GM18858 (cell line): ENCODE measurements at regions not wholly inside any gene's neighbourhood (a gene's known extent, or its start where the extent isn't known, plus 50 kb on each side); places are given as distances from the start of the nearest gene placed in this dataset.
"Not testable (repeated sequence)": the region's sequence is repeated elsewhere in the genome, so short reads cannot be mapped to it uniquely, and the experiment has no call there.

Source experiments
- ATAC-seq: cut with Tn5 transposase; IDR thresholded peaks from one replicate; pipeline ENCODE4 v1.9.1; 2021; ENCODE audit not compliant: unreplicated experiment

DNA sequence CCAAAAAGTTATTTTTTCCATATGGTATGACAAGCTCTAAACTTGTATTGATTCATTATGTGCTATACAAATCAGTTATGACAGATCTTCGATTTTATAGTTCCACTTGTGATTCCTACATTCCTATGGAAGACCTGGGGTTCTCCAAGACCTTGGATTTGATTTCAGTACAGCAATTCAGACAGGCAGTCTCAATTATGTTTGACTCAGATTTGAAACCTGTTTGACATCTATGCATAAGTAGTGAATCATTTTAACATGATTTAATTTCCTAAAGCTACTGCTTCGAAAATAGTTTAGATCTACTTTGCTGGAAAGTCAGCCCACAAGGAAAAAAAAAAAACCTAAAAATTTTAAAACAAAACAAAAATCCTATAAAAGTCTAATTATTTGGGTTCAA, 820.4 kb downstream of the LUZP2 start:
- ATAC-seq, result no peak

DNA sequence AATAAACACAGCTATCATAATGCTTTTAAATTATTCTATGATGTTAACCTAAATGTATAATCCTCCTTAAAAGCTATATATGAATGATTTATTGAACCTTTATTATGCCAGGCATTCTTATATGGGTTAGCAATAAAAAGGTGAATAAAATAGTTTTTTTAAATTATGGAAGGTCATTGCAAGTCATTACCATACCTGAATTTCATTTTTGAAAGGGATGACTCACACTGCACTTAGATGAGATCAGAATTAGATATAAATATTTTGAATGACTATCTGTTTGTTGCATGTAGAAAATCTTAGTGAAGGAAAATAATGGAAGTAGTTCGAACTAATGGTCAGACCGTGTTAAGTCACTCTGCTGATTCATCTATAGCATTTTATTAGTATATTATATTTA, 822.3 kb downstream of the LUZP2 start:
- no peak for ATAC-seq

DNA sequence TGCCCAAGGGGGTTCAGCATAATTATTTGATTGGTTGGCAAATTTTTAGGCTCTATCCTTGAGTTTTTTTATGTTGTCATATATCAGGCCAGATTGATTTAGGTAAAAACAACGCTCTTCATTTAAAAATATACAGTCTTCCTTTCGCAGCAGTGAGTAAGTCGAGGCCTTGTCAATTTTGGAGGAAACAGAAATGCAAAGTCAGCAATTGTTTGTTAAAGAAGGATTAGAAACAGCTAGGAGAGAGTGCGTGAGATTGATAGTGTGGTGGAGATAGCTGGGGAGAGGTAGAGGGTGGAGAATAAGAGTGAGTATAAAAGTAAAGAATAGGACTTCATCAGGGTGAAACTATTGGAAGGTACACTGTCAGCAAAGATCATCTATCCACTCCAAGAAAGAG, 830.8 kb downstream of the LUZP2 start:
- no peak for ATAC-seq

DNA sequence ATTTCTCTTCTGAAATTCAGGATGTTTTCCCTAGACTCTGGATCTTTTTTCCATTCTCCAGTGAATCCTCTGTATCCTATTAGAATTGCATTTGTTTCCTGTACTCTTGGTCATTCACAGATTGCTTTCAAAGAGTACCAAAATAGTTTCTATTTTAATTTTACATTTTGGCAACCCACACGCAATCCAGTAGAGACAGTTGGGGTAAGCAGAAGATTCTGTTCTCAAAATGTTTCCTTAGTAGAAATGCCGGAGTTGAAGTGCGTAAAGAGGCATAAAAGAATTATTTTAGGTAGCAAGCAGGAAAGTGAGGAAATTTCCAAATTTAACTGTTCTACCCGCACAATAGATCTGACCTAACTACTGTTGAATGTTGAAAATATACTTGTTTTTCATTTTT, 842.4 kb downstream of the LUZP2 start:
- no peak for ATAC-seq

DNA sequence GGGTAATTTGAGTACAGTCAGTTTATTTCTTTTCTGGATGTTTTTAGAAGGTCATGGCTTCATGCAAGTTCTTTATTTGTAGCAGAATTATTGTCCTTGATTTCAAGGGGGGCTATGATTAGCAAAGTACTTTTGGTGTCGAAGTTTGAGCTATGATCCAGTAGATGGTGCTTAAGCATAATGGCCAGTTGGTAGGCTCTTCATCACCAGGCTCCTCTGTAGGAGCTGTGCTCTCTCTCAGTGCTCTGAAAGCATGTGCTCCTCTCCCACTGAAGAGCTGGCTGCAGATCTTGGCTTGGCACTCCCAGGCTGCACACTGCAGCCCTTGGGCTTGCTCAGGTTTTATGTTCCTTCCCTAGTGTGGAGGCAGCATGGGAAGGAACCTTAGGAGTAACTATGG, 852.7 kb downstream of the LUZP2 start:
- ATAC-seq, result no peak

DNA sequence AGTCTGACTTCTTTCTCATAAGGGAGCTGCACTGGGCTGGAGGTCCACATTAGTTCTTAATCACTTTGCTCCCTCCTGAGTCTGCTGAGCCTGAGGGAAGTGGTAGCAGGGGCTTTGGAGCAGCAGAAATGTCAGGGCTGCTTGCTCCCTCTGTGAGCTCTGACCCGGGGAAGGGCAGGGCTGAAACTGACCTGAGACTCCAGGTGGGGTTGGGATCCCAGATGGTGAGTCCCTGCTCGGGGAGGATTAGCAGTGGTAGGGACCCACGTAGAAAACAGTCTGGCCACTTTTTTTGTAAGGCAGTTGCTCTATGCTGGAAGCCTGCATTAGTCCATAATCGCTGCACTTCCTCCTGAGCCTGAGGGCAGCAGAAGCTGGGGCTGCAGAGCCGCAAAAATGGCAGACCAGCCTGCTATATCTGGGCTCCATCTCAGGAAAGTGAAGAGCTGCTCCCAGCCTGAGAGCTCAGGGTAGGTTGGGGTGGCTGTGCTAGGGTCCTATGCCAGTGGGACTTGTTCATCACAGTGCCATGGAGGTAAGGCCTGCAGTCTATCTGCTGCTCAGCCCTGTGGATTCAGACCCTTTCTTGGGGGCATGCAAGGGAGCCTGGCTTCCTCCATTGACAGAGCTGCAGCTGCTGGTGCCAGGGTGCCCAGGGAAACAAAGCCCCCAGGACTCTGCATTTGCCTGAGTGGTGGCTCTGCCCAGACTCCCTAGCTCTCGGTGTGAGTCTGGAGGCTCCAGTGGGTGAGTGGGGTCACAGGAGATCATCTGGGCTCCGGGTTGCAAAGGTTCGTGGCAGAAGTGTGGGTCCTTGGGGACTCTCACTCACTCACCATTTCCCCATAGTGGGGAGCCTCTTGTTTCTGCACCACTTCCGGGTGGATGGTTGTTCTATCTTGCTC, 854.3 kb downstream of the LUZP2 start:
- ATAC-seq, result no peak

DNA sequence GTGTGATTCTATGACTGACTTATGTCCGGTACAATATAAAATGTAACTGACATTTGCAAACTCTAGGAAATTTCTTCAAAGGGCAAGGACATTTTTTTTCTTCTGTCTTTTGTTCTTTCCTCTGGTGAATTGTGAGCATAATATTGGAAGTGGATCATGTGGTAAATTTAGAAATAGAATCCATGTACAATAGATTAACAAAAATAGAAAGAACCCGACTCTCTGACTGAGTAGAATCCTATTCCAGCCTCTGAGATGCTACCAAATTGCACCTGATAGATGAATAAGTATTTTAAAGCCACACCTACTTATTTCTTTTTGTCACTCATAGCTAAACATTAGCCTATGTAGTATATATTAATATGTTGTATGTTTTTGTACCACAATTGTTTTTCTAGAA, 860.3 kb downstream of the LUZP2 start:
- ATAC-seq, result no peak

DNA sequence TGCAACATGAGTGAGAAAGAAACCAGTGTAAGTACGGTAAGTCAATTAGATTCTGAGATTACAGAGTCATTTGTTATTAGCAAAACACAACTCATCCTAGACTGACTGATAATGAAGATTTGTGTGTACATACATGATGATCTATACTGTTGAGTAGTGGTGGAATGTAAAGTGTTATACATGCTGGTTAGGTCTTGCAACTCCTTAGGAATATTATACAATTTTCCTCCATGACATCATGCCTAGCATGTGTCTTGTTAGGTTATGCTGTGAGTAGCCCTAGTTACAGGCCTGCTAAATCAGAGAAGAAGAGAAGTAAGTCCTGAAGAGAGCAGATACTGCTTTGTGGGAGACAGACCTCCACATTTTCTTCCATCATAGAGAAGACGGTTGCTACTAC, 880.6 kb downstream of the LUZP2 start:
- ATAC-seq, result no peak

DNA sequence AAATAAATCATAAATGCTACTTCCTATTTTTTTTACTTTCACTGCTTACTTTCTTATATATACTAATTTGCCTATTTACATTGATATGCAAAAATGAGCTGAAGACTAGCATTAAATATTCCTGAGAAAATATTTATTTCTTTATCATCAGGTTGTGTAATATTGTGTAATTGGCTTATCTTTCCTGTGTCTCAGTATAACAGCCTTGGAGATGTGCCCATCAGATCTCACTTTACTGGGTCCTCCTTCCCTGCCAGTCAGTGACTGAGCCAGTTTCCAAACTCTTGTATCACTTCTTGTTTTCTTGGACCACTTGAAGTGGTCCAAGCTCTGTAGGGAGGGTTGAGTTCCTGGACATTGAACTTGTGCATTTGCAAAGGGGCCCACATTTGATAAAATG, 900.0 kb downstream of the LUZP2 start:
- no peak for ATAC-seq

DNA sequence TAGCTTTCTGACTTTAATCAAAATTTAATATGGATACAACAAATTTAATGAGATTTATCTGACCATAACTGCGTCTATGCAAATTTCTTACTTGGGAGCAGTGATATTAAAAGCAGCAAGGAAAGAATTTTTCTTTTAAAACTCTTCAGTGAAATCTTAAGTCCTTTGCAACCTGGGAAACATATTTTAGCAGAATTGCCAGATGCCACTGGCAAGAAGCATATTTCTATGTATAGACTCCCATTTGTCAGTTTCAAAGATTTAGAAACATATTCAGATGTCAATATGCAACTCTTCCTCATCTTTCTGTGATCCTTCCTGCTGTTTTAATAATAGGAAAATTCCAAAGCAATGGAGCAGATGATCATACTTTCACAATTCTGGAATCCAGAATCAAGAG, 911.3 kb downstream of the LUZP2 start:
- no peak for ATAC-seq

DNA sequence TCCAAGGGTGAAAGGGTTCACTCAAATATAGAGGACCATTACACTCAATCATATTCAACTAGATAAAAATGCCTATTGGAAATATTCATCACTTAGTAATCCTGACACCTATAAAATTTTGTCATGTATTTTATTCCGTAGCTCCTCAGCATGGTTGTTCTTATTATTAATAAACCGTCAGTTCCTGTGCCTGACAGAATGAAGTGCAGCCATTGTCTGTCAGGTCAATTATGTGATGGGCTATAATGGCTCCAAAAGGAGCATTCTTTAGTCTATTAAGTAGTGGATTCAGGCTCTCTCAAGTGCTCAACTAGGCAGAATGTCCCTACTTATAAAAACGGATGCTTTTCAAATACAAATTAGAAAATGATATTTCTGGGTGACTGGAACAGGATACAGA, 916.1 kb upstream of the ANO3 start:
- ATAC-seq, result no peak

DNA sequence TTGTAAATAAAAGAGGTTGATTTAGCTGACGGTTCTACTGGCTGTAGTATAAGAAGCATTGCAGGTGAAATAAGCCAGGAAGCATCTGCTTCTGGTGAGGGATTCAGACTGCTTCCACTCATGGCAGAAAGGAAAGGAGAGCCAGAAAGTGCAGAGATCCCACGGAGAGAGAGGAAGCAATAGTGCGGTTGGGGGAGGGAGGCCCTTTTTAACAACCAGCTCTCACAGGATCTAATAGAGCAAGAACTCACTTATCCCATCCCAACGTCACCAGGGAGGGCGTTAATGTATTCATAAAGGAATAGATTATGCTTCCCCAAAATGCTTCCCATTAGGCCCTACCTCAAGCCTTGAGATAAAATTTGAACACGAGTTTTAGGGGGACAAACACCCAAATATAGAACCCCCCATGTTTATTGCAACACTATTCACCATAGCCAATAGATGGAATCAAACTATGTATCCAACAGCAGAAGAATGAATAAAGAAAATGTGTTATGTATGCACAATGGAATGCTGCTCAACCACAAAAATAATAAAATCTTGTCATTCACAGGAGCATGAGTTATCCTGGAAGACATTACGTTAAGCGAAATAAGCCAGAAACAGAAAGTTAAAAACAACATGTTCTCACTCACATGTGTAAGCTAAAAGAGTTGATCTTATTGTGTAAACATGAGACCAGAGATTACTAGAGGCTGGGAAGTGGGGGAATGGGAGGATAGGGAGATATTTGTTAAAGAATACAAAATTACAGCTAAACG, 908.3 kb upstream of the ANO3 start:
- no peak for ATAC-seq

DNA sequence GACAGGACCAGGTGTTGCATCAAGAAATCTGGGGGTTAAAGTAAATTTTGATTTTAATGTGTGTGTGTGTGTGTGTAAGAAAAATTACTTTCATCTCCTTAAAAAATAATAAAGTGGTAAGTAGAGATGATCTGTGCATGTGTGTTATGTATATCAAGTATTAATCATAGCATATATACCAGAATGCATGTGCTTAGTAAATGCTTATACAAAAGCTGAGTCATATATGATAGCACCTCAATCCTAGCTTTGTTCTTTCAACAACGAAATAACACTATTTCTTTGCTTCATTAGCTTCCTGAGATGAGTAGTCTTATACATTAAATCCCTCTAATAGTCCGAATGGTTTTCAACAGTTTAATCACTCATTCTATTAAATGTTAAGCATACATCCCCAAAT, 899.6 kb upstream of the ANO3 start:
- ATAC-seq, result no peak

DNA sequence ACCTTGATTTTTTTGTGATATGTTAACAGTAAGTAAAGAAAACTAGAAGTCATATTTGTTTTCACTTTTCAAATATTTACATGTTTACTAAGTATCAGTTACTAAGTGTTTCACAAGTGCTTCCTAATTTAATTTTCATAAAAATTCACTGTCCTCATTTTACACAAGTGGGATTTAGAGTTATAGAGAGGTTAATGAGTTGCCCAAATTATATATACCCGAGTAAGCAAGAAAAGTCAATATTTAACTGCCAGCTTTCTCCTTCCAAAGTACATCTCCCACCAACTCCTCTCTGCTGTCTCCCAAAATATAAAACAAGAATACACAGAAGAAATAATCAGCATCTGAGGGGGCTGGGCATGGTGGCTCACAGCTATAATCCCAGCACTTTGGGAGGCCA, 896.7 kb upstream of the ANO3 start:
- ATAC-seq, result no peak

DNA sequence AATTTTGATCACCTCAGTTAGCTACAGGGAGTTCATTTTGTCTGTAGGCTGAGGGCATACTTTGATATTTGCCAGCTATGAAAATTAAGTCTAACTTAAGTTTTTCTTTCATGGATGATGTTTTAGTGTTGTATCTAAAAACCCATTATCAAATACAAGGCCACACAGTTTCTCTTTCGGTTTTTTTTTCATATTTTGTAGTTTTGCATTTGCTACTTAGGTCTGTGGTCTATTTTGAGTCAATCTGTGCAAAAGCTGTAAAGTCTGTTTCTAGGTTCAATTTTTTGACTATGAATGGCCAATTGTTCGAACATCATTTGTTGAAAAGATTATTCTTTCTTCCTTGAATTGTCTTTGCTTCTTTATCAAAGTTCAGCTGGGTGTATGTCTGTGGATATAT, 895.6 kb upstream of the ANO3 start:
- no peak for ATAC-seq

DNA sequence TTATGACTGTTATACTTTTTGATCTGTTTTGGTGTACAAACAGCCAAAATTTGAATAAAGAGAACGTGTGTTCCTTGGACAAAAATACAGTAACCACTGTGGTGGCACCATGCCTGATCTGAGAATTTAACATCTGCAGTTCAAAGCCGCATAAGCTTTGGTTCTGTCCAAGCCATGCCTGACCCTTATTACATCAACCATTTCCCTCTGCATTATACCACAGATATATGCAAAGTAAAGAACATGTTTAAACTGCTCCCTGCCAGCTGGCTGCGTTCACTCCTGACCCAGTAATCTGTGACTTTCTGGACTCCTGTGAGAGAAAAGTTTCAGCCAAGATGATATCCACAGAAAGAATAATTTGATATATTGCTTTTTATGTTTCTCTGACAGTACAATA, 890.5 kb upstream of the ANO3 start:
- ATAC-seq, result no peak

DNA sequence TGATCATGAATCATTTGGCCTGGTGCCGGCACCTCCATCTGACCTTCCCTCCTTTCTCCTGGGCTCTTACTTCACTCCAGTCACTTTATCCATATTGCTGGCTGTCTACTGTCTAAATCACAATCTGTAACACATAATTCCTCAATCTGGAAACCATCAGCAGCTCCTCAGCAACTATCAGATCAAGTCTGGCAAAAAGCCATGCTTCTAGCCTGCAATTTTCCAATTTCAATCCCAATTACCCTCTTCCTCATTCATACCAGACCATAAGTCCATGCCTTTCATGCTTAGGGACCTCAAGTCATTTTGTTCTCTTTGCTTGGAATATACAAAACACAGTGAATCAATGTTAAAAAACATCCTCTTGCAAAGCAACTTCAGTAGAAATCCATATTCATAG, 882.8 kb upstream of the ANO3 start:
- no peak for ATAC-seq

DNA sequence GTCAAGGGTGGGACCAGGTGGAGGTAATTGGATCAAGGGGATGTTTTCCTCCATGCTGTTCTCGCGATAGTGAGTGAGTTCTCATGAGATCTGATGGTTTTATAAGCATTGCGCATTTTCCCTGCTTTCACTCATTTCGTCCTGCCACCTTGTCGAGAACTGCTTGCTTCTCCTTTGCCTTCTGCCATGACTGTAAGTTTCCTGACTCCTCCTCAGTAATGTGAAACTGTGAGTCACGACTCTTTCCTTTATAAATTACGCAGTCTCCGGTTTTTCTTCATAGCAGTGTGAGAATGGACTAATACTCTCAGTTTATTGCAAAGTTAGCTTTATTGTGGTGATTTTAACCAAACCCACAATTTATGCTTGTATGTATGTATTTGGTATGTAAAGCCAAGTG, 878.5 kb upstream of the ANO3 start:
- ATAC-seq, result no peak

DNA sequence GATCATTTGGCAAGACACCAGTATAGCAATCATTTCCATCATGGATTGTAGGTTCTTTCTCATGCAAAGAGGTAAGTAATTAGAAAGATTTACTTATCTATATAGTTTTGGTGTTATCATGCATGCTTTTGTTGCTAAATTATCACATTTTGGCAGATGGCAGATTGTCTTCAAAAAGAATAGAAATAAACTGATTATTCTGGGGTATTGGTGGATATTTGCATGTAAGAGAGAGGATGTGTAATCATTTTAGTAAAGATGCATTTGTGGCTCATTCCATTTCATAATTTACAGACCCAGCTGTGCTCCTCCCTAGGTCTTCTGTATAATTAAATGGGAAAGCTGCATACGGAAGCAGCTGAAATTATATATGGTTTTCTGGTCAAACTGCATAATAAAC, 875.7 kb upstream of the ANO3 start:
- ATAC-seq, result no peak

DNA sequence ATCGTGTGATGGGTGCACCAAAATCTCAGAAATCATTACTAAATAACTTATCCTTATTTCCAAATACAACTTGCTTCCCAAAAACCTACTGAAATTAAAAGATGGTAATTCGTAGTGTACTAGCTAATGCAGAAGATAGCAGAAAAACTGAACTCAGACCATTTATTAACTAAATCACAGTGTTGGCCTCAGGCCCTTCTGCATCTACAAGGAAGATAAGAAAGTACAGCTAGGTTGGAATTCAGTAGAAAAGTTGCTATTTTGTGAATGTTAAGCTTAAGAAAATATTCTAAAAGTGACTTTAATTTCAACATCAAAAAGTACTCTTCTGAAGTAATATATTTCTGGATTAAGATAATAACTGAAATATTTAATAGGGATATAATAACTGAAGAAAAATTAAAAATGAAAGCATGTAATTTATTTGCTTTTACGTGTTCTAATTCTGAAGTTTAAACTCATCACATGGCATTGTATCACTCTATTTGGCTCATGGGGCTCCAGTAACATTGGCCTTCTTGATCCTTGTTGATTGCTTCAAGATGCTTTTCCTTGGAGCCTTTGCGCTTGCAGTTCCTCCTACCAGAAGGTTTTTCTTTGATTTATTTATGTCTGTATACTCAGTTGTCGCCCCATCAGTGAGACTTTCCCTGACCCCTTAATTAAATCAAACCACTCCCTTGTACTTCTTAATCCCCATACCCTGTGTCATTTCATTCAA, 847.9 kb upstream of the ANO3 start:
- no peak for ATAC-seq

DNA sequence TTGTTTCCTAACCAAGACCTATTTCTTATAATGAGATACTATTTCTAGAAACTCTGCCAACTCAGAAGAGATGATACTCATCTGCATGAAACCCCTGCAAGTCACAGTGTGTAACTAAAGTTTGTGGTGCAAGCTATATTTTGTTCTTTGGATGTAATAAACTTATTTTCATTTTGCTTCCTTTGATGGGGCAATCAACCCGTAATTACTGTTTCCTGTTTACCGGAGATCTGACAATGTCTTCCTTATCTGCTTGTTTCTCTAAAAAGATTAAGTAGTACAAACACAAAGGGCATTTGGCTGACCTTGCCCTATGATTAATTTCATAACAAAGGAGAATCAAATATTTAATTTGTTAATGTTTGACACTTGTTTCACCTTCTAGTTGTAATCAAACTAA, 846.6 kb upstream of the ANO3 start:
- ATAC-seq, result no peak

DNA sequence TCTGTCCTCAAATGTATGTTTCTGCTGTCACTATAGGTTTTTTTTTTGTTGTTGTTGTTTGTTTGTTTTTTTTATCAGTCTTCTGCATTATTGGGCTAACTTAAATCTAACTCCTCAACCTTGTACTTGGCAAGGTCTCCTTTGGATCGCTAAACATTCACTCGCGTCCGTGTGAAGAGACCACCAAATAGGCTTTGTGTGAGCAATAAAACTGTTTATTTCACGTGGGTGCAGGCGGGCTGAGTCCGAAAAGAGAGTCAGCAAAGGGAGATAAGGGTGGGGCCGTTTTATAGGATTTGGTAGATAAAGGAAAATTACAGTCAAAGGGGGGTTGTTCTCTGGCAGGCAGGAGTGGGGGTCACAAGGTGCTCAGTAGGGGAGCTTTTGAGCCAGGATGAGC, 845.6 kb upstream of the ANO3 start:
- ATAC-seq, result not testable (repeated sequence)
